Uterus (tissue), 2 donors: ENCODE measurements at regions not wholly inside any gene's neighbourhood (a gene's known extent, or its start where the extent isn't known, plus 50 kb on each side); places are given as distances from the start of the nearest gene placed in this dataset.

Source experiments
- POLR2A ChIP-seq, 2 donors: fragments of 450-650 bp; IDR thresholded peaks; one replicate each; pipeline ENCODE4 v1.6.1; 2016; ENCODE audit warnings: antibody characterized with exemption in 2 of 2, mild to moderate bottlenecking in 1 of 2, moderate library complexity in 1 of 2
- TF ChIP-seq, protein P1 (sequence below), 4 experiments: fragments of 200-600 bp in 2 of 4; fragments of 450-650 bp in 2 of 4; sonication (generic) in 2 of 4; IDR thresholded peaks; one replicate each; pipeline ENCODE4 v1.5.1; 2016 to 2019; ENCODE audit warnings: antibody characterized with exemption in 4 of 4, mild to moderate bottlenecking in 2 of 4, moderate library complexity in 1 of 4

DNA sequence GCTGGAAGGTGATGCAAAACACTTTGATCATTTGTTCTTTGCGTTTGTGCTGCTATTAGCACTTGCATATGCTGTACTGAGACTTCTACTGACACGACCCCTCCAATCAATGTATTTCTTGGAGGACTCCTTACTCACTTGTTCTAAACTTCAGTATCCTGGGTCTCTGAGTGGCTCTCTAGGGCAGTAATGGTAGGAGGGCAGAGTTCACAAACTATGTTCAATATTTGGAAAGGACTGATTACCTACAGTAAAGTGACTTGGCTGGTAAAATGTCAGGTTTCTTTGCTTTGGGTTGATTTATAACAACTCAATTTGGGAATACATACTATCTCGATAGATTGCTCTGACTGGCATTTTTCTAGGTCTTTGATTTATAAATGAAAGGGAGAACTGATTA is 93.7 kb downstream of the TRIM43 start:
- TF ChIP-seq, protein P1, sequence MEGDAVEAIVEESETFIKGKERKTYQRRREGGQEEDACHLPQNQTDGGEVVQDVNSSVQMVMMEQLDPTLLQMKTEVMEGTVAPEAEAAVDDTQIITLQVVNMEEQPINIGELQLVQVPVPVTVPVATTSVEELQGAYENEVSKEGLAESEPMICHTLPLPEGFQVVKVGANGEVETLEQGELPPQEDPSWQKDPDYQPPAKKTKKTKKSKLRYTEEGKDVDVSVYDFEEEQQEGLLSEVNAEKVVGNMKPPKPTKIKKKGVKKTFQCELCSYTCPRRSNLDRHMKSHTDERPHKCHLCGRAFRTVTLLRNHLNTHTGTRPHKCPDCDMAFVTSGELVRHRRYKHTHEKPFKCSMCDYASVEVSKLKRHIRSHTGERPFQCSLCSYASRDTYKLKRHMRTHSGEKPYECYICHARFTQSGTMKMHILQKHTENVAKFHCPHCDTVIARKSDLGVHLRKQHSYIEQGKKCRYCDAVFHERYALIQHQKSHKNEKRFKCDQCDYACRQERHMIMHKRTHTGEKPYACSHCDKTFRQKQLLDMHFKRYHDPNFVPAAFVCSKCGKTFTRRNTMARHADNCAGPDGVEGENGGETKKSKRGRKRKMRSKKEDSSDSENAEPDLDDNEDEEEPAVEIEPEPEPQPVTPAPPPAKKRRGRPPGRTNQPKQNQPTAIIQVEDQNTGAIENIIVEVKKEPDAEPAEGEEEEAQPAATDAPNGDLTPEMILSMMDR (IDR thresholded peaks at IDR 0.05), result no peak
- TF ChIP-seq POLR2A (IDR thresholded peaks at IDR 0.05), result no peak
